Ectodermal cell (in vitro differentiated cells): ENCODE measurements at regions not wholly inside any gene's neighbourhood (a gene's known extent, or its start where the extent isn't known, plus 50 kb on each side); places are given as distances from the start of the nearest gene placed in this dataset.

Experiments used
- H3K27ac ChIP-seq: 2 replicates; pipeline ENCODE4 v1.7.0; 2013; ENCODE audit warnings: mild to moderate bottlenecking, low read depth, low read length; ENCODE audit not compliant: insufficient read depth, poor library complexity, severe bottlenecking
- H3K27me3 ChIP-seq: 2 replicates; pipeline ENCODE4 v1.7.0; 2013; ENCODE audit warnings: mild to moderate bottlenecking, low read length; ENCODE audit not compliant: insufficient read depth, control insufficient read depth, poor library complexity, severe bottlenecking
- H3K36me3 ChIP-seq: one replicate; pipeline ENCODE4 v1.7.0; 2013; ENCODE audit warnings: low read length; ENCODE audit not compliant: control insufficient read depth, insufficient read depth
- H3K4me1 ChIP-seq: one replicate; pipeline ENCODE4 v1.7.0; 2013; ENCODE audit warnings: low read length; ENCODE audit not compliant: control insufficient read depth, insufficient read depth
- H3K4me3 ChIP-seq: 2 replicates; pipeline ENCODE4 v1.7.0; 2013; ENCODE audit warnings: low read depth, low read length, control low read depth; ENCODE audit not compliant: insufficient read depth
- H3K9me3 ChIP-seq: 2 replicates; pipeline ENCODE4 v1.7.0; 2013; ENCODE audit warnings: mild to moderate bottlenecking, low read length, moderate library complexity; ENCODE audit not compliant: control insufficient read depth
- WGBS, 2 experiments: methylation state at CpG; one replicate each; pipeline ENCODE4 v1.1.7; 2013; ENCODE audit warnings: missing lambda C conversion rate in 2 of 2; 5-methylcytosine and 5-hydroxymethylcytosine counted together

GRCh38 chr7:36075561-36075960, 77.5 kb upstream of the EEPD1 start:
- Histone ChIP-seq H3K27ac (no peak overlapping the region), H3K4me3 (no peak overlapping the region), H3K27me3 (no peaks in the 10 kb centered on the region), H3K9me3 (no peaks in the 10 kb centered on the region), H3K36me3 (no peaks in the 10 kb centered on the region), H3K4me1 (peaks cover 5% of the 10 kb centered on the region)

GRCh38 chr7:36076074-36076473, 77.0 kb upstream of the EEPD1 start:
- no peaks in the 10 kb centered on the region for H3K27me3 ChIP-seq
- no peaks in the 10 kb centered on the region for H3K36me3 ChIP-seq
- no peaks in the 10 kb centered on the region for H3K9me3 ChIP-seq
- H3K4me3 ChIP-seq, result no peak overlapping the region
- 82 to 87% methylated on average over 5 of the region's 5 CpGs for WGBS, 2 experiments
- H3K4me1 ChIP-seq, result peaks cover 5% of the 10 kb centered on the region
- H3K27ac ChIP-seq, result no peak overlapping the region

GRCh38 chr7:36078816-36079360, 74.2 kb upstream of the EEPD1 start:
- H3K4me1 ChIP-seq, result peaks cover 5% of the 10 kb centered on the region
- WGBS, 2 experiments, result 92 to 95% methylated on average over 13 of the region's 13 CpGs
- no peaks in the 10 kb centered on the region for H3K9me3 ChIP-seq
- no peak overlapping the region for H3K27ac ChIP-seq
- H3K36me3 ChIP-seq, result no peaks in the 10 kb centered on the region
- no peaks in the 10 kb centered on the region for H3K27me3 ChIP-seq
- no peak overlapping the region for H3K4me3 ChIP-seq

- H3K4me3 ChIP-seq, result no peak overlapping the region
- 89 to 96% methylated on average over 5 of the region's 5 CpGs for WGBS, 2 experiments
- H3K27ac ChIP-seq, result no peak overlapping the region
- peaks cover 5% of the 10 kb centered on the region for H3K4me1 ChIP-seq
- no peaks in the 10 kb centered on the region for H3K36me3 ChIP-seq
- no peaks in the 10 kb centered on the region for H3K9me3 ChIP-seq
- H3K27me3 ChIP-seq, result no peaks in the 10 kb centered on the region
Measured at GRCh38 chr7:36079446-36080025, 73.5 kb upstream of the EEPD1 start.

- Histone ChIP-seq H3K4me1 (no peaks in the 10 kb centered on the region), H3K4me3 (no peak overlapping the region), H3K27me3 (no peaks in the 10 kb centered on the region), H3K9me3 (no peaks in the 10 kb centered on the region), H3K36me3 (no peaks in the 10 kb centered on the region), H3K27ac (no peak overlapping the region)
- 91 to 93% methylated on average over 5 of the region's 5 CpGs for WGBS, 2 experiments
Measured at GRCh38 chr7:36080843-36081242, 72.2 kb upstream of the EEPD1 start.

GRCh38 chr7:36082216-36082615, 70.8 kb upstream of the EEPD1 start:
- Histone ChIP-seq H3K27me3 (no peaks in the 10 kb centered on the region), H3K4me3 (no peak overlapping the region), H3K27ac (no peak overlapping the region), H3K36me3 (no peaks in the 10 kb centered on the region), H3K9me3 (no peaks in the 10 kb centered on the region), H3K4me1 (no peaks in the 10 kb centered on the region)
- 77 to 78% methylated on average over 4 of the region's 4 CpGs for WGBS, 2 experiments

- H3K27me3 ChIP-seq, result no peaks in the 10 kb centered on the region
Measured at GRCh38 chr7:36082910-36083309, 70.1 kb upstream of the EEPD1 start.

GRCh38 chr7:36083626-36084380, 69.3 kb upstream of the EEPD1 start:
- no peaks in the 10 kb centered on the region for H3K4me1 ChIP-seq
- no peaks in the 10 kb centered on the region for H3K36me3 ChIP-seq
- H3K27ac ChIP-seq, result no peak overlapping the region
- H3K27me3 ChIP-seq, result no peaks in the 10 kb centered on the region
- no peak overlapping the region for H3K4me3 ChIP-seq
- 93 to 94% methylated on average over 12 of the region's 12 CpGs for WGBS, 2 experiments
- H3K9me3 ChIP-seq, result no peaks in the 10 kb centered on the region

More at GRCh38 chr7:36082910-36083309, 70.1 kb upstream of the EEPD1 start:
- no peak overlapping the region for H3K27ac ChIP-seq
- no peaks in the 10 kb centered on the region for H3K9me3 ChIP-seq
- no peaks in the 10 kb centered on the region for H3K4me1 ChIP-seq
- H3K36me3 ChIP-seq, result no peaks in the 10 kb centered on the region
- WGBS, 2 experiments, result 83 to 95% methylated on average over 5 of the region's 5 CpGs
- no peak overlapping the region for H3K4me3 ChIP-seq

- 76 to 79% methylated on average over 26 of the region's 26 CpGs for WGBS, 2 experiments
- Histone ChIP-seq H3K27me3 (no peaks in the 10 kb centered on the region), H3K27ac (no peak overlapping the region), H3K4me1 (no peaks in the 10 kb centered on the region), H3K4me3 (no peak overlapping the region), H3K36me3 (no peaks in the 10 kb centered on the region), H3K9me3 (no peaks in the 10 kb centered on the region)
Measured at GRCh38 chr7:36084485-36085091, 68.5 kb upstream of the EEPD1 start.

GRCh38 chr7:36085096-36085495, 68.0 kb upstream of the EEPD1 start:
- WGBS, 2 experiments, result 93 to 94% methylated on average over 16 of the region's 16 CpGs
- no peaks in the 10 kb centered on the region for H3K4me1 ChIP-seq
- no peak overlapping the region for H3K27ac ChIP-seq
- H3K36me3 ChIP-seq, result no peaks in the 10 kb centered on the region
- no peaks in the 10 kb centered on the region for H3K27me3 ChIP-seq
- no peak overlapping the region for H3K4me3 ChIP-seq
- no peaks in the 10 kb centered on the region for H3K9me3 ChIP-seq
